Endothelial cell of umbilical vein (primary cell): ENCODE measurements at regions not wholly inside any gene's neighbourhood (a gene's known extent, or its start where the extent isn't known, plus 50 kb on each side); places are given as distances from the start of the nearest gene placed in this dataset.

ENCODE experiments used
- BruUV-seq: library from RNA; stranded (reverse); fragments of 400-500 nt; replicated peaks from 2 replicates; lab custom pipeline; 2021; lab: Mats Ljungman, UMichigan
- CTCF ChIA-PET: fragments of 300-600, 350-600 bp; sonication (Branson Sonifier 250); formaldehyde crosslinking; loops from one replicate; lab custom pipeline; 2021; ENCODE audit warnings: antibody characterized with exemption, inconsistent platforms; lab: Charles Lee
- POLR2A ChIA-PET: fragments of 300-600, 350-600 bp; sonication (Branson Sonifier 250); formaldehyde crosslinking; loops from one replicate; lab custom pipeline; 2021; ENCODE audit warnings: antibody characterized with exemption, inconsistent platforms; lab: Charles Lee
- DNase-seq: peaks from one replicate; pipeline ENCODE4 v3.0.0-alpha.2; 2011; ENCODE audit warnings: low read depth, low spot score
- FAIRE-seq: peaks from 2 replicates; lab custom pipeline; 2011; peaks lifted over from hg19 to GRCh38; lab: Jason Lieb, UNC
- H2AFZ ChIP-seq: 2 replicates; pipeline ENCODE4 v1.6.0; 2012; ENCODE audit warnings: low read depth, low read length, control low read depth, inconsistent platforms
- H3K27ac ChIP-seq: 2 replicates; pipeline ENCODE4 v1.5.1; 2011; ENCODE audit warnings: low read depth, mild to moderate bottlenecking, control low read depth, low read length, moderate library complexity; ENCODE audit not compliant: insufficient read depth
- H3K27me3 ChIP-seq, 2 experiments: 2 replicates each; pipeline versions ENCODE4 v1.6.0 to v1.6.1; 2011; ENCODE audit warnings: low read length in 2 of 2, mixed read lengths in 1 of 2; ENCODE audit not compliant: control insufficient read depth in 2 of 2, insufficient read depth in 2 of 2
- H3K36me3 ChIP-seq, 2 experiments: 2 replicates in 1 of 2; 3 replicates in 1 of 2; pipeline ENCODE4 v1.5.1; 2011; ENCODE audit warnings: low read length in 2 of 2, mild to moderate bottlenecking in 1 of 2, moderate library complexity in 1 of 2; ENCODE audit not compliant: control insufficient read depth in 2 of 2, insufficient read depth in 2 of 2; ENCODE audit errors: extremely low read depth in 1 of 2
- H3K4me1 ChIP-seq: 3 replicates; pipeline ENCODE4 v1.5.1; 2011; ENCODE audit warnings: mild to moderate bottlenecking, low read length; ENCODE audit not compliant: control insufficient read depth, insufficient read depth; ENCODE audit errors: extremely low read depth
- H3K4me2 ChIP-seq: 2 replicates; pipeline ENCODE4 v1.6.1; 2011; ENCODE audit warnings: low read length, control low read depth, mixed read lengths; ENCODE audit not compliant: insufficient read depth
- H3K4me3 ChIP-seq, 3 experiments: fragments of 200-600 bp in 1 of 3; sonication (generic), shearing (Covaris generic) in 1 of 3; replicated peaks in 1 of 3; 2 replicates each; pipeline ENCODE4 v1.5.1; 2011 to 2016; ENCODE audit warnings: control low read depth in 3 of 3, low read length in 3 of 3, mild to moderate bottlenecking in 2 of 3, inconsistent platforms in 1 of 3, low read depth in 1 of 3, moderate library complexity in 1 of 3; ENCODE audit not compliant: insufficient read depth in 1 of 3
- H3K79me2 ChIP-seq: 2 replicates; pipeline ENCODE4 v1.6.0; 2012; ENCODE audit warnings: low read length, inconsistent platforms; ENCODE audit not compliant: control insufficient read depth, insufficient read depth
- H3K9ac ChIP-seq: replicated peaks from 2 replicates; pipeline ENCODE3; 2011; ENCODE audit warnings: low read length, control low read depth; ENCODE audit not compliant: insufficient read depth; ENCODE audit errors: extremely low read depth
- H3K9me1 ChIP-seq: replicated peaks from 3 replicates; pipeline ENCODE4 v1.6.0; 2011; ENCODE audit warnings: mild to moderate bottlenecking, low read length; ENCODE audit not compliant: control insufficient read depth, insufficient read depth; ENCODE audit errors: extremely low read depth
- H3K9me3 ChIP-seq: replicated peaks from 2 replicates; pipeline ENCODE4 v1.5.1; 2012; ENCODE audit warnings: low read length, inconsistent platforms; ENCODE audit not compliant: control insufficient read depth, insufficient read depth
- H4K20me1 ChIP-seq: replicated peaks from 2 replicates; pipeline ENCODE3; 2011; ENCODE audit warnings: mild to moderate bottlenecking, low read length; ENCODE audit not compliant: control insufficient read depth, insufficient read depth; ENCODE audit errors: extremely low read depth
- EZH2 ChIP-seq: IDR thresholded peaks from 2 replicates; pipeline ENCODE4 v1.6.1; 2012; ENCODE audit warnings: borderline replicate concordance, low read depth, mild to moderate bottlenecking, moderate library complexity, low read length, inconsistent platforms; ENCODE audit not compliant: severe bottlenecking
- FOS ChIP-seq: IDR thresholded peaks from 2 replicates; pipeline ENCODE4 v1.6.1; 2011; ENCODE audit warnings: mild to moderate bottlenecking, low read length, moderate library complexity, borderline replicate concordance; ENCODE audit not compliant: insufficient read depth
- GATA2 ChIP-seq: IDR thresholded peaks from 2 replicates; pipeline ENCODE4 v1.7.0; 2011; ENCODE audit warnings: low read depth, mild to moderate bottlenecking, moderate library complexity, mixed read lengths, low read length; ENCODE audit not compliant: insufficient read length, insufficient read depth
- JUN ChIP-seq: IDR thresholded peaks from 2 replicates; pipeline ENCODE4 v1.6.1; 2011; ENCODE audit warnings: borderline replicate concordance, low read depth; ENCODE audit not compliant: insufficient read length, insufficient read depth
- MYC ChIP-seq: IDR thresholded peaks from one replicate; pipeline ENCODE4 v1.6.1; 2011; ENCODE audit warnings: mild to moderate bottlenecking, low read depth, low read length
- POLR2A ChIP-seq: IDR thresholded peaks from 2 replicates; pipeline ENCODE4 v1.6.1; 2012; ENCODE audit warnings: low read depth, mild to moderate bottlenecking, control low read depth, low read length
- POLR2AphosphoS5 ChIP-seq: IDR thresholded peaks from 2 replicates; pipeline ENCODE4 v1.6.1; 2012; ENCODE audit warnings: low read depth, mild to moderate bottlenecking, control low read depth, low read length, moderate library complexity; ENCODE audit not compliant: insufficient read depth
- dilution Hi-C: fragments of 300-500 bp; cut with MboI; formaldehyde crosslinking; loops from one replicate; pipeline ENCODE4 v1.15.0; 2019; ENCODE audit warnings: low sequenced_read_pairs; ENCODE audit not compliant: extremely low pct_ligation_motif_present
- intact Hi-C: fragments of 100-400 bp; cut with micrococcal nuclease; formaldehyde crosslinking; loops from one replicate; pipeline ENCODE4 v1.10.0; 2022
- TF ChIP-seq, protein P1 (sequence below): IDR thresholded peaks from 2 replicates; pipeline ENCODE4 v1.6.1; 2011; ENCODE audit not compliant: insufficient read depth, insufficient read length
- TF ChIP-seq, protein P2 (sequence below), 2 donors: IDR thresholded peaks; 1 replicate in 1 of 2; 2 replicates in 1 of 2; pipeline ENCODE4 v1.5.1; 2011; ENCODE audit warnings: low read length in 2 of 2, mild to moderate bottlenecking in 2 of 2, moderate library complexity in 2 of 2, control low read depth in 1 of 2, inconsistent platforms in 1 of 2, low read depth in 1 of 2; ENCODE audit not compliant: insufficient read depth in 1 of 2; ENCODE audit errors: extremely low read depth in 1 of 2

DNA sequence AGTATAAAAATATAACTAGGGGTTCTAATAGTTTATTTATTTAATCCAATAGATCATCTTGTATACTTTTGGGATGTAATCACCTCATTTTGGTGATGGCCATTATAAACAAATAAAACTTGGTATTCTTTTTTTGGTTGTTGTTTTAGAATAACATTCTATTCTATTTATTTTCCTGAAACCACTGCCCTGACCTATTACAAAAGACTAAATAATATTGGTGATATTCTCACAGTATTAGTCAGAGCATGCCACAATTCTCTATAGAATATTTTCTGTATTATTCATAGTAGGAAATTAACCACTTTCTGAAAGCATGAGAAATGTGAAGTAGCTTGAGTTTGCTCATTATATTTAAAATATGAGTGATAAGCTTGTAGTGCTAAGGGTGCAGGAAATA is 54.1 kb upstream of the LRRC7 start:
- FAIRE-seq: no peak
- Histone ChIP-seq H3K36me3 (no peaks in the 10 kb centered on the region), H2AFZ (no peak overlapping the region), H3K9ac (no peak overlapping the region), H4K20me1 (no peaks in the 10 kb centered on the region), H3K27ac (no peak overlapping the region), H3K4me3 (no peak overlapping the region), H3K9me3 (no peaks in the 10 kb centered on the region), H3K79me2 (no peaks in the 10 kb centered on the region), H3K4me2 (no peak overlapping the region), H3K27me3 (no peaks in the 10 kb centered on the region), H3K4me1 (no peaks in the 10 kb centered on the region), H3K9me1 (no peaks in the 10 kb centered on the region)
- intact Hi-C loops: no loop called here
- POLR2A ChIA-PET: no interaction called here
- TF ChIP-seq, protein P1, sequence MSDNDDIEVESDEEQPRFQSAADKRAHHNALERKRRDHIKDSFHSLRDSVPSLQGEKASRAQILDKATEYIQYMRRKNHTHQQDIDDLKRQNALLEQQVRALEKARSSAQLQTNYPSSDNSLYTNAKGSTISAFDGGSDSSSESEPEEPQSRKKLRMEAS: no peak
- no peak for TF ChIP-seq POLR2AphosphoS5
- TF ChIP-seq GATA2: no peak
- TF ChIP-seq EZH2: no peak
- no peak for TF ChIP-seq JUN
- no peak for TF ChIP-seq MYC
- TF ChIP-seq, protein P2, sequence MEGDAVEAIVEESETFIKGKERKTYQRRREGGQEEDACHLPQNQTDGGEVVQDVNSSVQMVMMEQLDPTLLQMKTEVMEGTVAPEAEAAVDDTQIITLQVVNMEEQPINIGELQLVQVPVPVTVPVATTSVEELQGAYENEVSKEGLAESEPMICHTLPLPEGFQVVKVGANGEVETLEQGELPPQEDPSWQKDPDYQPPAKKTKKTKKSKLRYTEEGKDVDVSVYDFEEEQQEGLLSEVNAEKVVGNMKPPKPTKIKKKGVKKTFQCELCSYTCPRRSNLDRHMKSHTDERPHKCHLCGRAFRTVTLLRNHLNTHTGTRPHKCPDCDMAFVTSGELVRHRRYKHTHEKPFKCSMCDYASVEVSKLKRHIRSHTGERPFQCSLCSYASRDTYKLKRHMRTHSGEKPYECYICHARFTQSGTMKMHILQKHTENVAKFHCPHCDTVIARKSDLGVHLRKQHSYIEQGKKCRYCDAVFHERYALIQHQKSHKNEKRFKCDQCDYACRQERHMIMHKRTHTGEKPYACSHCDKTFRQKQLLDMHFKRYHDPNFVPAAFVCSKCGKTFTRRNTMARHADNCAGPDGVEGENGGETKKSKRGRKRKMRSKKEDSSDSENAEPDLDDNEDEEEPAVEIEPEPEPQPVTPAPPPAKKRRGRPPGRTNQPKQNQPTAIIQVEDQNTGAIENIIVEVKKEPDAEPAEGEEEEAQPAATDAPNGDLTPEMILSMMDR (IDR thresholded peaks at IDR 0.05; ENCODE audit: extremely low read depth in 1 of 2, insufficient read depth in 1 of 2, low read depth in 1 of 2, low read length in 2 of 2): no peak
- no peak for TF ChIP-seq FOS
- TF ChIP-seq POLR2A: no peak
- no peak for DNase-seq
- no TSS peak for BruUV-seq
- dilution Hi-C loops: no loop called here
- CTCF ChIA-PET: no interaction called here
